ENCODE measurements at regions not wholly inside any gene's neighbourhood (a gene's known extent, or its start where the extent isn't known, plus 50 kb on each side); places are given as distances from the start of the nearest gene placed in this dataset.

- TF ChIP-seq CTCF (IDR thresholded peaks at IDR 0.05; ENCODE audit: low read length): no peak
- no peak for TF ChIP-seq EZH2 (optimal IDR thresholded peaks at IDR 0.05; ENCODE audit: low read depth, low read length)
These were observed 172.3 kb downstream of the ADGRL4 start for GRCh38 chr1:78834201-78834741.
